Mammary epithelial cell (primary cell): ENCODE measurements at regions not wholly inside any gene's neighbourhood (a gene's known extent, or its start where the extent isn't known, plus 50 kb on each side); places are given as distances from the start of the nearest gene placed in this dataset.

Experiments
- EZH2 ChIP-seq: IDR thresholded peaks from 2 replicates; pipeline ENCODE4 v1.6.1; 2012; ENCODE audit warnings: low read length, inconsistent platforms, borderline replicate concordance
- TF ChIP-seq, protein P1 (sequence below), 2 donors: IDR thresholded peaks in 1 of 2; conservative IDR thresholded peaks in 1 of 2; 2 replicates each; pipeline ENCODE4 v1.5.1; 2011 to 2012; ENCODE audit warnings: inconsistent platforms in 2 of 2, low read length in 2 of 2, mild to moderate bottlenecking in 2 of 2, control low read depth in 1 of 2, low read depth in 1 of 2; ENCODE audit not compliant: insufficient read depth in 1 of 2; ENCODE audit errors: extremely low read depth in 1 of 2

DNA sequence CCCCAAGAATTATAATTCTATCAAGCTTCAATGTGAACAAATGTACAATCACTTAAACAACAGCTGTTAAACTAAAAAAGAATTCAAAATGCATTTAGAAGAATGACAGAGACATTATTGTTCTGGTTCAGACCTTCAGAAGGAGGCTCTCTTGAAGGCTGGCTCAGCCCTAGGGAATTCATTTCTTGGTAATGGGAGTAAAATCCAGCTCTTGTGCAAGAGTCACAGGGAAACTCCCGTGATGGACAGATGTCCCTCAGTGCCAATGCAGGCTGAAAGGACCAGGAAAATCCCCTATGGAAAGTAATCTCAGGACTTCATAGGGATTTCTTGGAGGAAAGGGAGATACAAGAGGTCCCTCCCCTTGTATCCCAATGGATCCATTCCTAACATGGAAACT is 149.9 kb upstream of the STT3B start:
- TF ChIP-seq, protein P1, sequence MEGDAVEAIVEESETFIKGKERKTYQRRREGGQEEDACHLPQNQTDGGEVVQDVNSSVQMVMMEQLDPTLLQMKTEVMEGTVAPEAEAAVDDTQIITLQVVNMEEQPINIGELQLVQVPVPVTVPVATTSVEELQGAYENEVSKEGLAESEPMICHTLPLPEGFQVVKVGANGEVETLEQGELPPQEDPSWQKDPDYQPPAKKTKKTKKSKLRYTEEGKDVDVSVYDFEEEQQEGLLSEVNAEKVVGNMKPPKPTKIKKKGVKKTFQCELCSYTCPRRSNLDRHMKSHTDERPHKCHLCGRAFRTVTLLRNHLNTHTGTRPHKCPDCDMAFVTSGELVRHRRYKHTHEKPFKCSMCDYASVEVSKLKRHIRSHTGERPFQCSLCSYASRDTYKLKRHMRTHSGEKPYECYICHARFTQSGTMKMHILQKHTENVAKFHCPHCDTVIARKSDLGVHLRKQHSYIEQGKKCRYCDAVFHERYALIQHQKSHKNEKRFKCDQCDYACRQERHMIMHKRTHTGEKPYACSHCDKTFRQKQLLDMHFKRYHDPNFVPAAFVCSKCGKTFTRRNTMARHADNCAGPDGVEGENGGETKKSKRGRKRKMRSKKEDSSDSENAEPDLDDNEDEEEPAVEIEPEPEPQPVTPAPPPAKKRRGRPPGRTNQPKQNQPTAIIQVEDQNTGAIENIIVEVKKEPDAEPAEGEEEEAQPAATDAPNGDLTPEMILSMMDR (conservative IDR thresholded peaks at IDR 0.05 in 1 of 2, IDR thresholded peaks at IDR 0.05 in 1 of 2; ENCODE audit: extremely low read depth in 1 of 2, insufficient read depth in 1 of 2, low read depth in 1 of 2, low read length in 2 of 2) = no peak
- no peak for TF ChIP-seq EZH2
